ENCODE measurements at regions not wholly inside any gene's neighbourhood (a gene's known extent, or its start where the extent isn't known, plus 50 kb on each side); places are given as distances from the start of the nearest gene placed in this dataset.
A peak's percentile ranks its signal among the peaks of the same experiment; 100 is the strongest.

DNA sequence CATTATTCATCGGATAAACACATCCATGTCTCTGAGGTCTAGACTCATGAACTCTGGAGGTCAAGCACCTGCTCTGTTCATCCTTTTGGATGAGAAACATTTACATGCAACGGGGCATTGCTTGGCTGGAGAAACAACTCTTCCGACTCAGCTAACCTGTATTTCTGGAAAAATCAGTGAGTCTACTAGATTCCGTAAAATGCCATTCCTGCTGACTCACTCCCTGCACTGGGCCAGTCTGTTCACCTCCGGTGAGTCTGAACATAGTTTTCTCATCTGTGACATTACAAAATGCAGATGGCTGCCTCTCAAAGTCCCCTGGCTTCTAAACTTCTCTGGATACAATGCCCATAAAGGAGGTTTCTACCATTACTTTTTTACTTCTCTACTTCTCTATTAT is 185.7 kb upstream of the HS3ST1 start:
- WGBS, 2 experiments (ENCODE audit: extremely low coverage in 2 of 2, insufficient read length in 1 of 2), result 76% methylated on average over 4 of the region's 5 CpGs; no CpG with 5 or more reads in 1 of the 2 experiments
- H2AFZ ChIP-seq (replicated peaks; ENCODE audit: low read length, poor library complexity), result no peak overlapping the region
- H2BK120ac ChIP-seq (ENCODE audit: low read depth, low read length), result no peak overlapping the region
- no peak overlapping the region for H3K4ac ChIP-seq (ENCODE audit: low read depth, low read length)
- dilution Hi-C loops (cut with HindIII; ENCODE audit: low sequenced_read_pairs, unreplicated experiment) (no loop called here), intact Hi-C loops (cut with micrococcal nuclease) (no loop called here), in situ Hi-C loops (cut with MboI; ENCODE audit: low sequenced_read_pairs) (no loop called here)
- no peak overlapping the region for H3K18ac ChIP-seq (ENCODE audit: low read depth, low read length)
- H4K20me1 ChIP-seq (ENCODE audit: insufficient read depth, low read length), result no peaks in the 10 kb centered on the region
- no peak overlapping the region for H4K5ac ChIP-seq (ENCODE audit: low read depth, low read length)
- H3K4me2 ChIP-seq (ENCODE audit: low read depth, low read length), result no peak overlapping the region
- H3K27me3 ChIP-seq (ENCODE audit: control insufficient read depth, insufficient read depth, low read length), result no peaks in the 10 kb centered on the region
- no peak overlapping the region for H3K9ac ChIP-seq (ENCODE audit: low read depth, low read length)
- no peak overlapping the region for H2BK15ac ChIP-seq (ENCODE audit: low read depth, low read length)
- H2BK20ac ChIP-seq (ENCODE audit: low read depth, low read length), result no peak overlapping the region
- no TSS peak for BruUV-seq (replicated peaks)
- no peaks in the 10 kb centered on the region for H3K36me3 ChIP-seq (ENCODE audit: control insufficient read depth, insufficient read depth, low read length)
- H3K56ac ChIP-seq (ENCODE audit: extremely low read depth, insufficient read depth, low read length), result no peak overlapping the region
- no peak overlapping the region for H3K4me3 ChIP-seq (ENCODE audit: insufficient read depth, low read depth, low read length)
- ChIA-PET CTCF (no interaction called here), POLR2A (ENCODE audit: unreplicated experiment) (no interaction called here)
- H2BK5ac ChIP-seq (ENCODE audit: low read depth, low read length, poor library complexity, severe bottlenecking), result no peak overlapping the region
- DNase-seq (peak; percentile 37), ATAC-seq (ENCODE audit: low read depth) (peak; percentile 71)
- H3K9me3 ChIP-seq (ENCODE audit: control insufficient read depth, insufficient read depth, low read length), result no peaks in the 10 kb centered on the region
- H4K8ac ChIP-seq (ENCODE audit: low read depth in 2 of 2, low read length in 2 of 2), result no peak overlapping the region; a peak in 1 of 4 replicates
- no peak overlapping the region for H2AK9ac ChIP-seq (replicated peaks; ENCODE audit: low read depth, low read length, poor library complexity)
- no peak overlapping the region for H3K27ac ChIP-seq (ENCODE audit: insufficient read depth, low read length)
- H3K9me1 ChIP-seq (ENCODE audit: insufficient read depth, low read length), result no peaks in the 10 kb centered on the region; the same call in 1 of the 2 replicates
- H3K4me1 ChIP-seq (ENCODE audit: control insufficient read depth, insufficient read depth, low read length), result peaks cover 1% of the 10 kb centered on the region; the same call in 1 of the 2 replicates
- no peak overlapping the region for H3K14ac ChIP-seq (replicated peaks; ENCODE audit: low read depth, low read length)
- no peak overlapping the region for H3K23ac ChIP-seq (ENCODE audit: low read depth, low read length)
- H4K91ac ChIP-seq (ENCODE audit: insufficient read depth, low read depth, low read length), result no peak overlapping the region
- TF ChIP-seq CEBPB (IDR thresholded peaks at IDR 0.05; ENCODE audit: low read depth, low read length) (no peak), RAD21 (IDR thresholded peaks at IDR 0.05; ENCODE audit: low read length) (no peak), POLR2A (IDR thresholded peaks at IDR 0.05; ENCODE audit: low read depth, low read length) (no peak), MXI1 (IDR thresholded peaks at IDR 0.05; ENCODE audit: borderline replicate concordance, low read depth, low read length) (no peak), RFX5 (IDR thresholded peaks at IDR 0.05; ENCODE audit: low read depth, low read length) (no peak), MAFK (IDR thresholded peaks at IDR 0.05; ENCODE audit: low read depth, low read length) (0 out of 2 replicates have a peak, but pooled peaks have one; percentile 11), BHLHE40 (IDR thresholded peaks at IDR 0.05; ENCODE audit: low read depth, low read length) (no peak), RCOR1 (IDR thresholded peaks at IDR 0.05; ENCODE audit: insufficient replicate concordance, low read length) (no peak), NFE2L2 (IDR thresholded peaks at IDR 0.05; ENCODE audit: low read depth, low read length) (0 out of 2 replicates have a peak, but pooled peaks have one; percentile 19), FOS (IDR thresholded peaks at IDR 0.05; ENCODE audit: low read depth, low read length) (no peak)
- no peaks in the 10 kb centered on the region for H3K79me1 ChIP-seq (ENCODE audit: low read depth in 1 of 2, low read length in 2 of 2)
- H2AK5ac ChIP-seq (ENCODE audit: low read depth, low read length), result no peak overlapping the region
